ENCODE measurements at regions not wholly inside any gene's neighbourhood (a gene's known extent, or its start where the extent isn't known, plus 50 kb on each side); places are given as distances from the start of the nearest gene placed in this dataset.

DNA sequence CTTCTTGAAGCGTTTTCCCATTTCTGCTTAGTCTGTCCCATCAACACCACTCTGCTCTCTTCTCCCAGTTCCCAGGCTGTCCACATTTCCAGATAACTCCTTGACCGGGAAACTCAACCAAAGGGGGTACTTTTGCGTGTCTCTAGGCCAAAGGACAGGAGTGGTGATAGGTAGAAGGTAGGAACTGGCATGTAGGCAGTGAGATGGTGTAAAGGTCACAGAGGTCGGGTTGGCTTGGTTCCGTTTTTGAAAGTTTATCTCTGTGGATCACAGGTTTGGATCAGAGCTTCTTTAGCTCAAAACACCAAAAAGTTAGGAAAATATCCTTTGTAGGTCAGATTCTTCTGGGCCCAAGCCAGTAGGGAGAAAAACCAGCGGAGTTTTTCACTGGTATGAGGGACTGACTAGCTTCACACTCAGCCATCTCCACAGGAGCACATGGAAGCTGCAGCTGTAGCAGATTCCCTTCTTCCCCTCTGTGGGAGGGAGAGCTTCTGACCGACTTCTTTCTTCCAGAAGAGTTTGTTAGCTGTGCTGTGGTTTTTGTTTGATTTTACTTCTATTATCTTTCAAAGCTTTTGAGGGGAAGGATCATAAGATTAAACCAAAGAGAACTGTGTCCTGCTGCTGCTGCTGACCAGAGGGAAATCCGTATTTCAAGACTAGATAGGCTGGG, 98.4 kb upstream of the DMRT1 start:
- peaks cover 0 to 31% (median 19%) of the 10 kb centered on the region in 4 experiments; a peak in 6 of 8 replicates for H3K36me3 ChIP-seq (ENCODE audit: control insufficient read depth in 2 of 4, insufficient read depth in 4 of 4, low read length in 3 of 4)
- H4K5ac ChIP-seq (ENCODE audit: insufficient read length, low read depth, low read length), result no peak overlapping the region
- H3K18ac ChIP-seq (ENCODE audit: extremely low read depth, low read length), result no peak overlapping the region
- H3K56ac ChIP-seq (replicated peaks; ENCODE audit: insufficient read length, low read depth, low read length), result no peak overlapping the region
- H3K4ac ChIP-seq (replicated peaks; ENCODE audit: insufficient read length, low read depth, low read length), result no peak overlapping the region
- no peaks in the 10 kb centered on the region for H4K20me1 ChIP-seq (replicated peaks in 1 of 2; ENCODE audit: control insufficient read depth in 1 of 2, insufficient read depth in 2 of 2, low read length in 2 of 2)
- no peak overlapping the region for H3K4me3 ChIP-seq (ENCODE audit: extremely low read depth in 1 of 4, insufficient read depth in 2 of 4, low read depth in 3 of 4, low read length in 4 of 4)
- no peak overlapping the region for H2BK120ac ChIP-seq (replicated peaks; ENCODE audit: low read depth, low read length)
- H2BK15ac ChIP-seq (ENCODE audit: low read length), result no peak overlapping the region
- ChIA-PET POLR2A (ENCODE audit: partially characterized antibody) (interaction anchor here (0.6 kb wide), 1 partner anchor 170 kb away, joined by 3 read pairs; no protein-coding TSS in a partner anchor), CTCF (ENCODE audit: partially characterized antibody) (interaction anchor here (0.5 to 1.9 kb wide), 5 partner anchors 26 to 267 kb away, joined by 3 to 6 read pairs (median 4); no protein-coding TSS in a partner anchor)
- no peak overlapping the region for H3K23ac ChIP-seq (ENCODE audit: insufficient read length)
- H4K8ac ChIP-seq (ENCODE audit: extremely low read depth, insufficient read depth, low read length), result no peak overlapping the region
- FAIRE-seq (no peak), DNase-seq (ENCODE audit: low read depth in 1 of 2, low spot score in 2 of 2) (no peak)
- H3K4me1 ChIP-seq (replicated peaks in 1 of 4; ENCODE audit: control insufficient read depth in 3 of 4, insufficient read depth in 4 of 4, low read length in 3 of 4), result peaks cover 0 to 7% (median 0%) of the 10 kb centered on the region in 4 experiments; a peak in 2 of 7 replicates
- TF ChIP-seq, protein P1, sequence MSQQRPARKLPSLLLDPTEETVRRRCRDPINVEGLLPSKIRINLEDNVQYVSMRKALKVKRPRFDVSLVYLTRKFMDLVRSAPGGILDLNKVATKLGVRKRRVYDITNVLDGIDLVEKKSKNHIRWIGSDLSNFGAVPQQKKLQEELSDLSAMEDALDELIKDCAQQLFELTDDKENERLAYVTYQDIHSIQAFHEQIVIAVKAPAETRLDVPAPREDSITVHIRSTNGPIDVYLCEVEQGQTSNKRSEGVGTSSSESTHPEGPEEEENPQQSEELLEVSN (IDR thresholded peaks at IDR 0.05), result no peak
- no peak for TF ChIP-seq HDAC6 (IDR thresholded peaks at IDR 0.05; ENCODE audit: low read depth, low read length)
- TF ChIP-seq GTF2F1 (IDR thresholded peaks at IDR 0.05; ENCODE audit: borderline replicate concordance, low read depth, low read length), result no peak
- TF ChIP-seq RBBP5 (IDR thresholded peaks at IDR 0.05; ENCODE audit: borderline replicate concordance, low read depth, low read length), result no peak
- TF ChIP-seq CTBP2 (IDR thresholded peaks at IDR 0.05; ENCODE audit: borderline replicate concordance, insufficient read depth, insufficient read length, low read length), result no peak
- TF ChIP-seq EZH2 (IDR thresholded peaks at IDR 0.05; ENCODE audit: low read depth, low read length, severe bottlenecking), result no peak
- TF ChIP-seq EGR1 (IDR thresholded peaks at IDR 0.05; ENCODE audit: borderline replicate concordance, low read depth, low read length), result no peak
- no peak for TF ChIP-seq SP1 (IDR thresholded peaks at IDR 0.05; ENCODE audit: low read depth, low read length)
- no peak for TF ChIP-seq BCL11A (IDR thresholded peaks at IDR 0.05; ENCODE audit: low read depth in 2 of 2, low read length in 2 of 2)
- no peaks in the 10 kb centered on the region for H3K23me2 ChIP-seq (ENCODE audit: low read depth, low read length)
- H3K14ac ChIP-seq (ENCODE audit: insufficient read length), result no peak overlapping the region
- H2BK12ac ChIP-seq (ENCODE audit: low read depth, low read length), result no peak overlapping the region
- H3K79me1 ChIP-seq (ENCODE audit: low read depth, low read length), result no peaks in the 10 kb centered on the region
- H3K27me3 ChIP-seq (replicated peaks in 1 of 4; ENCODE audit: control insufficient read depth in 3 of 4, extremely low read depth in 1 of 4, insufficient read depth in 3 of 4, low read length in 3 of 4), result no peaks in the 10 kb centered on the region
- H4K91ac ChIP-seq (replicated peaks; ENCODE audit: insufficient read length, low read length), result no peak overlapping the region
- no peak overlapping the region for H2BK5ac ChIP-seq (ENCODE audit: low read depth, low read length)
- H2BK20ac ChIP-seq (ENCODE audit: low read length), result no peak overlapping the region
- H3K9ac ChIP-seq (replicated peaks in 1 of 4; ENCODE audit: extremely low read depth in 1 of 4, low read depth in 3 of 4, low read length in 3 of 4), result no peak overlapping the region
- no peaks in the 10 kb centered on the region for H3K79me2 ChIP-seq (ENCODE audit: control insufficient read depth in 1 of 2, insufficient read depth in 2 of 2, low read length in 2 of 2)
- no peak overlapping the region for H3K4me2 ChIP-seq (ENCODE audit: insufficient read depth in 1 of 2, low read depth in 2 of 2, low read length in 2 of 2)
- H3K27ac ChIP-seq (ENCODE audit: low read depth, low read length), result no peak overlapping the region
- H3K9me3 ChIP-seq (ENCODE audit: insufficient read depth in 2 of 2, low read depth in 1 of 2, low read length in 1 of 2), result no peaks in the 10 kb centered on the region
- no peak overlapping the region for H2AK5ac ChIP-seq (ENCODE audit: low read depth, low read length)
- WGBS, 2 experiments (ENCODE audit: extremely low coverage in 1 of 2, insufficient coverage in 1 of 2, insufficient read length in 1 of 2, insufficient replicate concordance in 2 of 2, low coverage in 1 of 2, low lambda C conversion rate in 2 of 2, missing lambda C conversion rate in 1 of 2), result 82% methylated on average over 8 of the region's 8 CpGs; no CpG with 5 or more reads in 1 of the 2 experiments
- no peak overlapping the region for H2AFZ ChIP-seq (ENCODE audit: low read length)

Data from H1 (cell line).